Psoas muscle (tissue), 7 donors: ENCODE measurements at regions not wholly inside any gene's neighbourhood (a gene's known extent, or its start where the extent isn't known, plus 50 kb on each side); places are given as distances from the start of the nearest gene placed in this dataset.
"Not testable (repeated sequence)": the region's sequence is repeated elsewhere in the genome, so short reads cannot be mapped to it uniquely, and the experiment has no call there.

ENCODE experiments used
- ATAC-seq, 4 donors: fragments of 200-7000 bp; cut with Tn5 transposase; one replicate each; pipeline ENCODE4 v1.9.1; 2020; ENCODE audit warnings: moderate library complexity in 3 of 4, mild to moderate bottlenecking in 2 of 4
- DNase-seq, 2 donors: peaks; one replicate each; pipeline ENCODE4 v3.0.0-alpha.2; 2020
- H3K27ac ChIP-seq: fragments of 200-600 bp; one replicate; pipeline ENCODE4 v1.8.0; 2022
- H3K27me3 ChIP-seq, 3 donors: fragments of 200-600 bp in 1 of 3; one replicate each; pipeline versions ENCODE4 v1.6.1 to v1.8.0; 2013 to 2022; ENCODE audit warnings: low read length in 2 of 3, mild to moderate bottlenecking in 2 of 3, moderate library complexity in 1 of 3; ENCODE audit not compliant: insufficient read depth in 3 of 3
- H3K36me3 ChIP-seq, 2 donors: fragments of 200-600 bp in 1 of 2; one replicate each; pipeline versions ENCODE4 v1.6.1 to v1.8.0; 2013 to 2022; ENCODE audit warnings: low read depth in 1 of 2, mild to moderate bottlenecking in 1 of 2, moderate library complexity in 1 of 2; ENCODE audit not compliant: insufficient read depth in 1 of 2
- H3K4me1 ChIP-seq: fragments of 200-600 bp; one replicate; pipeline ENCODE4 v1.8.0; 2022
- H3K4me3 ChIP-seq: fragments of 200-600 bp; one replicate; pipeline ENCODE4 v1.8.0; 2022; ENCODE audit warnings: mild to moderate bottlenecking
- H3K9me3 ChIP-seq: fragments of 200-600 bp; one replicate; pipeline ENCODE4 v1.8.0; 2022
- WGBS, 3 donors: extraction: QIAGEN DNeasy Blood & Tissue Kit; methylation state at CpG; one replicate each; pipeline versions ENCODE4 v1.1.6 to v1.1.7; 2013; 5-methylcytosine and 5-hydroxymethylcytosine counted together
- intact Hi-C, 2 donors: fragments of 100-400 bp; cut with DNase I; formaldehyde crosslinking; loops; one replicate each; pipeline versions ENCODE4 v1.11.0 to v1.14.2; 2022
- TF ChIP-seq, protein P1 (sequence below): fragments of 200-600 bp; IDR thresholded peaks from one replicate; pipeline ENCODE4 v1.8.0; 2022; ENCODE audit warnings: antibody characterized with exemption
- donor health status: healthy with polysubstance abuse.
- donor health status: DM: no; HTN: no; CAD: no; lungs with moderate emphysema.
- donor health status: Bipolar disorder and iron deficiency.
- donor health status: healthy.
- donor health status: DM: yes; HTN: yes; CAD: no.
- donor health status: DM: no; HTN: no; CAD: no.
- donor health status: DM: yes; HTN: yes; CAD: no.

DNA sequence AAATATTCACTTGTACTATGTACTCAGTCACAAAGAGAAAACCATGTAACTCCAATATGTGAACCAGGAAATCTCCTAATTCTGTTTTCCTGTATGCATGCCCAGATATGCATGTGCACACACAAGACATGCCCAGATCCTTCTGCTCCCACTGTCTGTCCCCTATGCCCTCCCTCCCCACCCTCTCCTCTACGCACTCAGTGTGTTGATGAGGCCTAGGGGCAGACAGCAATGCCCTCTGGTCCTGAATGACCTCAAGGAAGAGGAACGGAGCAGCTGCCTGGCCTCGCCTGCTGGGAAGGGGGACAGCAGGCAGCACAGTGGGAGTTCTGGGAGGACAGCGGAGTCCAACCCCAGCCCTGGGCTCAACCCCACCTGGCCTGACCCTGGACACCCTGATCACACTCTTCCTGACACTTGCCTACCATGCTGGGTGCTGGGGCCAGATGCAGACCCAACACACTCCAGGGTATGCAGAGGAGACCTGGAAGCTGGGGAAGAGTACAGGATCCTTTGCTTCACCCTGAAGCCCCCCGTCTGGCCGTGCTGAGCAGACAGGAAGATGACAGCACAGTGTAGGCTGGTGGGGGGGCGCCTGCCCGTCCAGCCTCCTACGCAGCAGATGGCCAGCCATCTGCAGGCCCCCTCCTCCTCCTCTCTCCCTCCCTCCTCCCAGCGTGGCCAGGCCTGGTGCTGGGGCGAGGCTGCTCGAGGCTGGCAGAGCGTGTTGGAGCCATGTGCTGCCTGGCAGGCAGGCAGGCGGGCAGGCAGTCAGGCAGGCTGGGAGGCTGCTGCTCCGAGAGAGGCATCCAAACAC is 106.6 kb upstream of the NCOR2 start:
- DNase-seq, result peak in 1 of 2 donors; percentile 38
- no peaks in the 10 kb centered on the region for H3K36me3 ChIP-seq
- no peak for ATAC-seq
- peaks cover 18% of the 10 kb centered on the region for H3K4me1 ChIP-seq
- TF ChIP-seq, protein P1, sequence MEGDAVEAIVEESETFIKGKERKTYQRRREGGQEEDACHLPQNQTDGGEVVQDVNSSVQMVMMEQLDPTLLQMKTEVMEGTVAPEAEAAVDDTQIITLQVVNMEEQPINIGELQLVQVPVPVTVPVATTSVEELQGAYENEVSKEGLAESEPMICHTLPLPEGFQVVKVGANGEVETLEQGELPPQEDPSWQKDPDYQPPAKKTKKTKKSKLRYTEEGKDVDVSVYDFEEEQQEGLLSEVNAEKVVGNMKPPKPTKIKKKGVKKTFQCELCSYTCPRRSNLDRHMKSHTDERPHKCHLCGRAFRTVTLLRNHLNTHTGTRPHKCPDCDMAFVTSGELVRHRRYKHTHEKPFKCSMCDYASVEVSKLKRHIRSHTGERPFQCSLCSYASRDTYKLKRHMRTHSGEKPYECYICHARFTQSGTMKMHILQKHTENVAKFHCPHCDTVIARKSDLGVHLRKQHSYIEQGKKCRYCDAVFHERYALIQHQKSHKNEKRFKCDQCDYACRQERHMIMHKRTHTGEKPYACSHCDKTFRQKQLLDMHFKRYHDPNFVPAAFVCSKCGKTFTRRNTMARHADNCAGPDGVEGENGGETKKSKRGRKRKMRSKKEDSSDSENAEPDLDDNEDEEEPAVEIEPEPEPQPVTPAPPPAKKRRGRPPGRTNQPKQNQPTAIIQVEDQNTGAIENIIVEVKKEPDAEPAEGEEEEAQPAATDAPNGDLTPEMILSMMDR, result no peak
- peaks cover 3% of the 10 kb centered on the region for H3K9me3 ChIP-seq
- WGBS, 3 donors, result 62 to 73% (median 67%) methylated on average over 10 to 15 of the region's 15 CpGs
- H3K27me3 ChIP-seq, result no peaks in the 10 kb centered on the region
- no peak overlapping the region for H3K27ac ChIP-seq
- intact Hi-C loops, result no loop called here
- H3K4me3 ChIP-seq, result no peak overlapping the region

DNA sequence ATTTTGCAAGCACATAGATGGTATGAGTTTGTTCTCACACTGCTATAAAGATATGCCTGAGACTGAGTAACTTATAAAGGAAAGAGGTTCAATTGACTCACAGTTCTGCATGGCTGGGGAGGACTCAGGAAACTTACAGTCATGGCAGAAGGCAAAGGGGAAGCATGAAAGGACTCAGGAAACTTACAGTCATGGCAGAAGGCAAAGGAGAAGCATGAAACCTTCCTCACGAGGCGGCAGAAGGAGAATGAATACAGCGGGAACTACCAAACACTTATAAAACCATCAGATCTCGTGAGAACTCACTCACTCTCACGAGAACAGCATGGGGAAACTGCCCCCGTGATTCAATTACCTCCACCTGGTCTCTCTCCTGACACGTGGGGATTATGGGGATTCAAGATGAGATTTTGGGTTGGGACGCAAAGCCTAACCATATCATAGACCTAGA is 101.9 kb upstream of the NCOR2 start:
- intact Hi-C loops, ATAC-seq, H3K4me1 ChIP-seq, H3K9me3 ChIP-seq, DNase-seq, H3K27me3 ChIP-seq, H3K27ac ChIP-seq, H3K36me3 ChIP-seq, H3K4me3 ChIP-seq: not testable (repeated sequence)
- 71 to 87% (median 77%) methylated on average over 8 of the region's 8 CpGs for WGBS, 3 donors

DNA sequence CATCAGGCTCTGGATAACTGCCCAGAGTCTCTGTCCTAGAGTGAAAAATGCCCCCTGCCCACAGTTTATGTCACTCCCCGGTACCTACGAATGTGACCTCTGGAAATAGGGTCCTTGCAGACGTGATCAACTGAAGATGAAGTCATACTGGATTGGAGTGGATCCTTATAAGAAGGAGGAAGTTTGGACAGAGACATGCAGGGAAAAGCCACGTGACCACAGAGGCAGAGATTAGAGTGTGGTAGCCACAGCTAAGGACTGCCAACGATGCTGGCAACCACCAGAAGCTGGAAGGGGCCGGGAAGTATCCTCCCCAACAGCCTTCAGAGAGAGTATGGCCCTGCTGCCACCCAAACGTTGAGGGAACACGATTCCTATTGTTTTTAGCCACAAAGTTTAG is 101.2 kb upstream of the NCOR2 start:
- H3K27ac ChIP-seq, result no peak overlapping the region
- 31 to 52% (median 39%) methylated on average over 8 of the region's 8 CpGs for WGBS, 3 donors

DNA sequence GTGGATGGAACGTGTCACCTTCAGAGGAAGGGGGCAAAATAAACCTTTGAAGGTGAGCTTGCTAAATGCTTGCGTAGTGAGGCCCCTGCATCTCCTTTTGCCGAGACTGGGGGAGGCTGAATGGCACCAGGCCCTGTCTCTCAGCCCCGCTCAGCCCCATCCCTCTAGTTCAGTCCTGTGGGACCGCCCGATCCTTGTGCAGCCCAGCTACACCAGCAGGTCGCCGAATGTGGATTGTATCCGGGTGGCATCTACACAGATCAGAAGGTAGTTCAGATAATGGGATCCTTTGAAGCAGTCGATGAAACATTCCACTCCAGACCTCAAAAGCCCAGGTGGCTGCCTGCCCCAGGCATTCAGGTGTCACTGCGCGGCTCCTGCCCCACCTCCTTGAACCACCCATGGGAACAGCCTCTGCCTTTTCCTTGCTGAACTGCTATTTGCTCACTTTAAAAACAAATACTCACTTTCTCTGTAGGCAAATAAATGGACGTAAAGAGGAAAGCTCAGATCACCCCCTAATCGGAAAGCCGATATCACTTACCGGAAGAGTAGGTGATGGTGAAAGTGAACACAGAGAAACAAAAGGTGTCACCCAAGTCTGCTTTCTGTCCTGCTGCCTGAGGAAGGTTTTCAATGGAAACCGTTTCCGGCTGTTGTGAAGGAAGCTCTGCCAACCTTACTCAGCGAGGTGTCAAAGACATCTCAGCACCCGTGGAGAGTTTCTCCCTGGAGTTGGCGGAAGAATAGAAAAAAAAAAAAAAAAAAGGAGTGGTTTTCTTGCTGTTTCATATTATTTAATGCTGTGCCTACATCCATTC is 100.3 kb upstream of the NCOR2 start:
- Histone ChIP-seq H3K9me3 (peaks cover 3% of the 10 kb centered on the region), H3K36me3 (no peaks in the 10 kb centered on the region), H3K27ac (no peak overlapping the region), H3K4me1 (no peaks in the 10 kb centered on the region), H3K4me3 (no peak overlapping the region), H3K27me3 (no peaks in the 10 kb centered on the region)
- 86 to 92% (median 91%) methylated on average over 21 of the region's 21 CpGs for WGBS, 3 donors
- ATAC-seq (no peak), DNase-seq (no peak)
- TF ChIP-seq, protein P1, result no peak
- intact Hi-C loops, result no loop called here

More for the DNA sequence above, 101.2 kb upstream of the NCOR2 start:
- TF ChIP-seq, protein P1, result no peak
- ATAC-seq (no peak), DNase-seq (no peak)
- no peaks in the 10 kb centered on the region for H3K4me1 ChIP-seq
- no peaks in the 10 kb centered on the region for H3K36me3 ChIP-seq
- H3K27me3 ChIP-seq, result no peaks in the 10 kb centered on the region
- H3K4me3 ChIP-seq, result no peak overlapping the region
- peaks cover 3% of the 10 kb centered on the region for H3K9me3 ChIP-seq
- intact Hi-C loops, result no loop called here

DNA sequence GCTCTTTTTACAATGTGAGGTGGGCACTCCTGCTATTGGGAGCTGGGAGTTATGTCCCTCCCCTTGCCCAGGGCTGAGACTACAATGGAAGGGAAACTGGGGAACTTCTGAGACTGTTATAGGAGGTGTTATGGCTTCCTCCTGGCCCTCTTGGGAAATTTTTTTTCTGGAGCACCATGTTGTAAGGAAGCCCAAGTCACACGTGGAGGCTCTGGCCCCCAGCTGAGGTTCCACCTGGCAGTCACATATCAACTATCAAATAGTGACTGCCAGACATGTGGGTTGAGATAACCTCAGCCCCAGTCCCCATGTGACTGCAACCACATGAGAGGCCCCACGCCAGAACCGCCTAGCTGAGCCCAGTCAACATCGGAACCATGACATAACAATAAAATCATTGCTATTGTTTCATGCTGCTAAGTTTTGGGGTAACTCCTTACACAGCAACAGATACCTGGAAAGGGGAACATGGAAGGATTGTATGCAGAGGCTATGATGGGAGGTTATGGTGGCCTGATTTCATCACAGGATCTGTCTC is 99.4 kb upstream of the NCOR2 start:
- 91 to 98% (median 94%) methylated on average over 4 of the region's 4 CpGs for WGBS, 3 donors
- H3K9me3 ChIP-seq, result peaks cover 3% of the 10 kb centered on the region
- no peaks in the 10 kb centered on the region for H3K4me1 ChIP-seq
- ATAC-seq, result no peak
- no peaks in the 10 kb centered on the region for H3K36me3 ChIP-seq
- no peaks in the 10 kb centered on the region for H3K27me3 ChIP-seq
- TF ChIP-seq, protein P1, result no peak
- no peak overlapping the region for H3K27ac ChIP-seq
- no peak for DNase-seq
- intact Hi-C loops, result no loop called here
- no peak overlapping the region for H3K4me3 ChIP-seq
